C4-2B (cell line): ENCODE measurements at regions not wholly inside any gene's neighbourhood (a gene's known extent, or its start where the extent isn't known, plus 50 kb on each side); places are given as distances from the start of the nearest gene placed in this dataset.

Source experiments
- ZFX ChIP-seq: fragments of 450-650 bp; IDR thresholded peaks from 2 replicates; pipeline ENCODE4 v1.6.1; 2017
- TF ChIP-seq, protein P1 (sequence below): fragments of 450-650 bp; conservative IDR thresholded peaks from 2 replicates; pipeline ENCODE4 v1.5.1; 2017; ENCODE audit warnings: mild to moderate bottlenecking

DNA sequence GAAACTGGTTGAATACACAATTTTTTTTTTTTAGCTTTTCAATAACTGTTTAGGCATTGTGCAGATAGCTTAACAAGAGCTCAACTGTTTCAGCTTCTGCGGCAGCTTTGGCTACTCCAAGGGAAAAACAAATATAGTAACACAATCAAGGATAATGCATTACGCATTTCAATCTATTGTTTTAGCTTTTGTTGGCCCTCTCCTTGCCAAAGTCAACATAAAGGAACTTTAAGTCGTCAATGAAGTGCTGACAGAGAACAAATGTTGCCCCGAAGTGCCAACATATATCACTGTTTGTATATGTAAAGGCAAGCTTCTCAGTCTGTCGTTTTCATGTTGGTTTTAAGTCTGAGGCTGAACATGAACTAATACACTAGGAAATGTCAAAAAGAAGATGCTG, 1087.4 kb upstream of the FLRT2 start:
- TF ChIP-seq, protein P1, sequence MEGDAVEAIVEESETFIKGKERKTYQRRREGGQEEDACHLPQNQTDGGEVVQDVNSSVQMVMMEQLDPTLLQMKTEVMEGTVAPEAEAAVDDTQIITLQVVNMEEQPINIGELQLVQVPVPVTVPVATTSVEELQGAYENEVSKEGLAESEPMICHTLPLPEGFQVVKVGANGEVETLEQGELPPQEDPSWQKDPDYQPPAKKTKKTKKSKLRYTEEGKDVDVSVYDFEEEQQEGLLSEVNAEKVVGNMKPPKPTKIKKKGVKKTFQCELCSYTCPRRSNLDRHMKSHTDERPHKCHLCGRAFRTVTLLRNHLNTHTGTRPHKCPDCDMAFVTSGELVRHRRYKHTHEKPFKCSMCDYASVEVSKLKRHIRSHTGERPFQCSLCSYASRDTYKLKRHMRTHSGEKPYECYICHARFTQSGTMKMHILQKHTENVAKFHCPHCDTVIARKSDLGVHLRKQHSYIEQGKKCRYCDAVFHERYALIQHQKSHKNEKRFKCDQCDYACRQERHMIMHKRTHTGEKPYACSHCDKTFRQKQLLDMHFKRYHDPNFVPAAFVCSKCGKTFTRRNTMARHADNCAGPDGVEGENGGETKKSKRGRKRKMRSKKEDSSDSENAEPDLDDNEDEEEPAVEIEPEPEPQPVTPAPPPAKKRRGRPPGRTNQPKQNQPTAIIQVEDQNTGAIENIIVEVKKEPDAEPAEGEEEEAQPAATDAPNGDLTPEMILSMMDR = no peak
- no peak for TF ChIP-seq ZFX
